GM18502 (cell line): ENCODE measurements at regions not wholly inside any gene's neighbourhood (a gene's known extent, or its start where the extent isn't known, plus 50 kb on each side); places are given as distances from the start of the nearest gene placed in this dataset.

Experiments
- ATAC-seq: cut with Tn5 transposase; IDR thresholded peaks from one replicate; pipeline ENCODE4 v1.9.1; 2021; ENCODE audit warnings: mild to moderate bottlenecking; ENCODE audit not compliant: unreplicated experiment, poor library complexity

DNA sequence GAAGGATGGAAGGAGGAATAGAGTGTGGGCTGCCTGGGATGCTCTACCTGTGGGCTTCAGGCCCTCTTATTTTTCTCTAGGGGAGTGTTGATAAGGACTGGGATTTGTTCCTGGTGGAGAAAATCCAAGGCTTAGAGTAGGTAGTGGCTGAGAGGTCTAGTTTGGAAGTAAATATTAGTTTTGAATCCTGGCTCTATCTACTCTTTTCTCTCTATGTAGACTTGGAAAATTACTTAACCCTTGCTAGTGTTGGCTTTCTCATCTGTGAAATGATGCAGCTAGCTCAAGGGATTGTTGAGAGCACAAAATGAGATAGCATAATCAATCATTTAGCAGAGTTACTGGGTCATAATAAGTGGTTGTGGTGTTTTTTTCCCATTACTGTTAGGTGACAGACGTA lies 102.7 kb upstream of the MLIP start:
- no peak for ATAC-seq

DNA sequence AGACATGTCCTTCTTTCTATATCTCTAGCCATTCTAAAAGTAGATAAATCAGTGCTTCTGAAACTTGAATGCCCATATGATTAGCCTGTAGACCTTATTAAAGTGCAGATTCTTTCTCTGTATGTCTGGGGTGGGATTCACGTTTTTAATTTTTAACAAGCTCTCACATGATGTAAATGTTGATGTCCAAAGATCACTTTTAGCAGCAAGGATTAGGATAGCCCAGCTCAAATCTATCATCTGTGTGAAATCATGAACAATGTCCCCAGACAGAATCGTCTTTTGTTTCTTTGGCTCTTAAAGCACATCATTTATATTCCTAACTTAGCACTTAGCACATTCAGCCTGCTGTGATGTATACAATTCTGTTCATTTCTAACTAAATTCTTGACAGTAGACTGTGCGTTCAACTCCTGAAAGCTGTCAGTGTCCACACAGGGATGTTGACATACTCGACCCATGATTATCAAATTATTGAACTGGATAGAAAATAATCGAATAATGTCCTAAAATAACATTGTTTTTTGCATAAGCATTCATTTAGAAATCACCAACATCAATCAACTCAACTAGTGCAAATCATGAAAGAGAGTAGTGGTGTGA lies 102.1 kb upstream of the MLIP start:
- no peak for ATAC-seq

DNA sequence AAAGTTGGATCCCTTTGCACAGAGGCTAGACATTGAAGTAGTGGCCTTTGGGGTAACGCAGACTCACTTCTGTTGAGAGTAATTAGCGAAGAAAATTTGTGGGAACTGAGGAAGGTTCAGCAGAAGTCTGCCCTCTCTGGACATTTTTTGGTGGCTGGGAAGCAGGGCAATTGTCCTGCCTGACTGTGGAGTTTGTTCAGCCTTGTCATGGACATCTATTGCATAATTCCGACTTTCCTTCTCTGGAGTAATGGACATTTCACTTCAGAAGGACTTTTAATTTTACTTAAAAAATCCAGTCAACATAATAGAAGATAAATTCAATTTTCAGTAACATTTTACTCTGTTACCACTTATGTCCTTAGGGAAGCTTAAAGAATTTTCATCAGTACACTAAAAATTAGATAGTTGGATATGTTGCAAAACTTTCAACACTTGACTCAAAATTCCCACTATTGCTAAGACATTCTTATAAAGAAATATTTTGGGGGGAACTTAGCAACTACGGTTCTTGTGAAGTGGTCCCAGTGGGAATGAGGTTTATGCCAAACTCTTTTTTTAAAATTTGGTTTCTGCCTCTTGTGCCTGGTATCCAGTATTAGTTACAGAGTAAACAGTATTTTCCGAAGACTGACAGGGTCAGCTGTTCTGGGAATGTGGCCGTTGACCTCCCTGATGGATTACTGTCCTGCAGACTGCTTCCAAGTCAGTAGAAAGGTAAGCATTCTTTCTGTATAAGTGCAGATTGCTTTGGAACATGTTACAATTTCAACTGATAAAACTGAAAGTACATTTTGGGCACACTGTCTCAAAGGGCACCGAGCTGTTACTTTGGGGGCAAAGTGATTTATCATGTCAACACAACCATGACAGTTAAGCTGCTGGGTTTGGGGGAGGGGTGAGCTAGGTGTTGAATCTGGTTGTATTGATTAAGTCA lies 100.6 kb upstream of the MLIP start:
- no peak for ATAC-seq

DNA sequence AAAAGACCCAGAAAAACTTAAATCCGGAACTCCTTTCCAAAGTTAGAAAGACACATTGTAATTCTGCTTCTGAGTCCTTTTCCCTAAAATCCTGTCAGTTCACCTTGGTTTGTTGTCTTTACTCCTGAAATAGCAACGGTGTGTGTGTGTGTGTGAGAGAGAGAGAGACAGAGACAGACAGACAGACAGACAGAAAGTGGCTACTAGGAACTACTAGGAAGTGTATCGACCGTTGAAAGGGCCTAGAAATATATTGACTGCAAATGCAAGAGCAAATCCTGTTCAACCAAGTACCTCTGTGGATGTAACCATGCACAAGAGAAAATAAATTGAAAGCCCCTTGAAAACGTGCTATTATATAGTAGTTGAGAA lies 100.0 kb upstream of the MLIP start:
- ATAC-seq = no peak

DNA sequence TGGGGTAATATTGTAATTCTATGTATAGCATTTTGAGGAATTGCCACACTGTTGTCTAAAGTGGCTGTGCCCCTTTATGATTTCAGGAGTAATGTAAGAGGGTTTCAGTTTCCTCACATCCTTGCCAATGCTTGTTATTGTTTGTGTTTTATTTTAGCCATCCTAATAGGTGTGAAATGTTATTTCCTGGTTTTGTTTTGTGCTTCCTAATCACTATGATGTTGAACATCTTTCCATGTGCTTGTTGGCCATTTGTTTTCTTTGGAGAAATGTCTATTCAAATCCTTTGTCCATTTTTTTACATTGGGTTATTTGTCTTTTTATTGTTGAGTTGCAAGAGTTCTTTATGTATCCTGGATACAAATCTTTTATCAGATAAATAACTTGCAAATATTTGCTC lies 97.3 kb upstream of the MLIP start:
- no peak for ATAC-seq

DNA sequence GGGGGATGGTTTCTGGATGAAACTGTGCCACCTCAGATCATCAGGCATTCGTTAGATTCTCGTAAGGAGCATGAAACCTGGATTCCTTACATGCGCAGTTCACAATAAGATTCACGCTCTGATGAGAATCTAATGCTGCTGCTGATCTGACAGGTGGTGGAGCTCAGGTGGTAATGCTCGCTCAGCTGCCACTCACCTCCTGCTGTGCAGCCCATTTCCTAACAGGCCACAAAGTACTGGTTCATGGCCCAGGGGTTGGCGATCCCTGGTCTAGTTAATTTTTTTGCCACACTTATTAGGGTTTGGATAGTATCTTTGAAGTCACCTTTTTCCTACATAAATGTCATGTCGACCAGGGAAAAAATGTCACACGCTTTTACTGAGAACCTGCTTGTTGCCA lies 96.8 kb upstream of the MLIP start:
- no peak for ATAC-seq

DNA sequence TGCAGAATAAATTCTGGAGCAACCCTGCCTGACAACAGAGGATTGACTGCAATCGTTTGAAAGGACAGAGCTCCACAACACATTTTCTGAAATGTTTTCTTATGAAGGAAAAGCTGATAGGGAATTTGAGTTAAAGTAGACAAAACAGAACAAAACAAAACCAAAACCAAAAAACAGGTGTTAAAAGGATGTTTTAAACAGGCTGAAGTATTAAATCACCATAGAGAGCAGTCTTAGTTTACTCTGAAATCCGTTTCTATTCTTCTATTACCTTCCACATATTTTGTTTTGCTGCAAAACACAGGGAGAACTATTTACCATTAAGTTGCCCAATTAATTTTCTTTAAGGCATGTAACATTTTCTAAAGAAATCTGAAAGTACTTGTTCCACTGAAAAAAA lies 93.4 kb upstream of the MLIP start:
- no peak for ATAC-seq

DNA sequence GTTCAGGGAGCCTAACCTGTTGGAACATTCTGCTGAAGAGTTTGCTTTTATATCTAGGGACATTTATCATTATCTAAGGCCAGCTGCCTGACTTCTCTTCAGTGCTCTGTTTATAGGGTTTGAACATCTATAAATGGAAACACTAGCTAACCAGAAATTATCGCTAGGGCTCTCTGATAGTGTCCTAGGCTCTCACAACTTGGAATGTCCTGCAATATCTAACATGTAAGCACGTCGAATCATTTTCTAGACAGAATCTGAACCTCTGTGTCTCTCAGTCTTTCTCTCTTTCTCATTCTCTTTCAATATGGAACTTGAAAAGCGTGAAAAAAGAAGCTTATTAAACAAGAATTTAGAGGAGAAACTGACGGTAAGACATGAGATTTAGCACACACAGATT lies 92.5 kb upstream of the MLIP start:
- no peak for ATAC-seq

DNA sequence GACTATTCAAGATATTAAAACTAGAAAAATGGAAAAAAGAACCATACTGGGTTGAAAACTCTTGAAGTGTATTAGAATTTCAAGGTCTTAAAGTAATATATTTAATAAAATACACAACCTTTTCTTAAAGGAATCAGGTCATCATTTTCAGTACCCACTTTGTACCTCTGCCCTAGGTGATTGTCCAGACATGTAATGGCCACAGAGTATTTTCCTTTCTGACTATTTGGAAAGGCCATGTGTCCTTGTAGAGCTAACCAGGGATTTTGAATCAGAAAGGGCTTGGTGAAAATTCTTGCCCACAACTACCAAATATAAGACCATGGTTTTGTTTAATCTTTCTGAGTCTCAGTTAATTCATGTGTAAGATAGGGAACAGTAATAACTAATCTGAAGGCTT lies 91.4 kb upstream of the MLIP start:
- no peak for ATAC-seq

DNA sequence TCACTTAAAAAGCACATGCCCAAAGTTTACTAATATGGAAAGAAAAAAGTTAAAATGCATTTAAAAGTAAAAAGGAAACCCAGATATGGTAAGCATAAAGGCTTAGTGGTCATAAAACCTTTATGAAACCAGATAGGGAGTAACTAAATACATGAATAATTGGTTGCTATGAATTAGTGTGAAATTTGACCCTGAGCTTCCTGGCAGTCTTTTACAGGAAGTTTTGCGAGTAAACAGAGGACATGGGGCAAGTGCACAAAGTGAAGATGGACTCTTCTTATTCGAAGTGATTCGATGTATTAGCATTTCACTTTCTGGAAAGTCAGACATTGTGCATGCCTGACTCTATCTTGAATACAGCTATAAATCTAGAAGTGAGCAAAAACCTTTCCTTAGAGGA lies 90.9 kb upstream of the MLIP start:
- ATAC-seq = no peak

DNA sequence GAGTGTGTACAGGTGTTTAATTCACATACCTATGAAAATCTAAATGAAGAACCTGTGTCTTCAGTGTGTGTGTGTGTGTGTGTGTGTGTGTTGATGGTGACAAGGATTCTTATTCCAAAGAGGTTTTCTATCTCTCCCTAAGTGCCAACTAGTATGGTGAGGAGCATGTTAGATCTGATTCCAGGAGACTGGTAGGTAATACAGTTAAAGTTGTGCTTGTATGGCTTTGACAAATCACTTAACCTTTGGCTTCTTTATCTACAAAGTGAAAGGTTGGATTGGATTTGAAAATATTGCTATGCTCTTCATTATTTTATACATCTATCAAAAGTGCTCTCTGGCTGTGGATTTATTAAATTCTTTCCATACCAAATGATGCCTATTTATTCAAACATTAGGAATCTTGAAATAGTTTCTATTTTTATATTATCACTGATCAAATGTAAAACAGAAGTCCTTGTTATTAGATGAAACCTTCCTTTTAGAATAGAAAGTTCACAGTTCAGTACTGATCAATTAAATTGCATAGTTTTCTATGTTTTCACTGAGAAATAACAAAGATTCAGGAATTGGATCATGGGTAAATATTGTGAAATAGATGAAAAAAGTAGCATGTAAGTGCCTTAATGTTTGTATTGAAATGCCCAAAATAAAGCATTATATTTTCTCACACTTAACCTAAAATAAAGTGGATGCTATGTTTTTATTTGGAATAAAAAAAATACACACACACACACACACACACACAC lies 84.4 kb upstream of the MLIP start:
- ATAC-seq = no peak

DNA sequence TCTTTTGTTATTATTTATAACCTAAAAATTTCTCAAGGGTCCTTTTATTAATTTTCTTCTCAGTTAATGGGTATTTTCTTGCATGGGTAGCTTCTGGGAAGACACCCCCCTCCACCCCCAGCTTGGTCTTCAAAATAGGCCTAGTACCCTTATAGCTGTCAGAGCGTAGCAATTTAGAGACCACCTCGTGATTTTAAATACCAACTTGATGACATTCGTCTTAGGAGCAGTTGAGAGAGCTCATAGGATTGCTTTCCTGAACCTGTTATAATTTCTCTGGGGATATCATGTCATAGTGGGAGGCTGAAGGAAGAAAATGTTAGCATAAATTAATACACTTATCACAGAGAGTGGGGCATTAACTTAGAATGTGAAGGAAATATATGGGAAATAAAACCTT lies 83.1 kb upstream of the MLIP start:
- ATAC-seq = no peak

DNA sequence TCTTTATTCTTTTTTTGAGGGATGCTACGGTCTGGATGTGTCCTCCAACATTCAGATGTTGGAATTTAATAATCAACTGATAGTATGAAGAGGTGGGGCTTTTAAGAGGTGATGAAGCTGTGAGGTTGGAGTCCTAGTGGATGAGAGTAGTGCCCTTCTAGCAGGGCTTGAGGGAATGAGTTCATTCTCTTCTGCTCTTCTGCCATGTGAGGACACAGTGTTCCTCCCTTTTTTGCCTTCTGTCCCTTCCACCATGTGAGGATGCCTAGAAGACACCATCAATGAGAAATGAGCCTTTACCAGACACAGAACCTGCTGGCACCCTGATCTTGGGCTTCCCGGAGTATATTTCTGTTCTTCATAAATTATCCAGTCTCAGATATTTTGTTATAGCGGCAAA lies 82.1 kb upstream of the MLIP start:
- no peak for ATAC-seq

DNA sequence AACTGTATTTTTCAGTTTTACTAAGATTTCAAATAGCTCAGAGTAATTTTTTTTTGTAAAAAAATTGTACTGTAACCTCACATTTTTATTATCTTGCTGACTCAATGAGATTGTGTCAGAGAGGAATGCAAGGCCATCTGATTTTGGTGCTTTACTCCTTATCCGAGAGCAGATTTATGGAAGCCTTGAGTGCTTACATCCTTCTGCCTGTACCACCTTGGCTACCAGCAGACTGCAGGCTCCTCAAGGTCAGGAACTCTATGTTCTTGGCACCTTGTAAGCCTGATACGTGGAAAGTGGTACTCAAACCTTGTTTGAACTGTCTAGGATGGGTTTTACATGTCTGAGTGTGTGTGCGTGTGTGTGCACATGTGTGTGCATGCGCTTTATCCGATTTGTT lies 80.1 kb upstream of the MLIP start:
- no peak for ATAC-seq

DNA sequence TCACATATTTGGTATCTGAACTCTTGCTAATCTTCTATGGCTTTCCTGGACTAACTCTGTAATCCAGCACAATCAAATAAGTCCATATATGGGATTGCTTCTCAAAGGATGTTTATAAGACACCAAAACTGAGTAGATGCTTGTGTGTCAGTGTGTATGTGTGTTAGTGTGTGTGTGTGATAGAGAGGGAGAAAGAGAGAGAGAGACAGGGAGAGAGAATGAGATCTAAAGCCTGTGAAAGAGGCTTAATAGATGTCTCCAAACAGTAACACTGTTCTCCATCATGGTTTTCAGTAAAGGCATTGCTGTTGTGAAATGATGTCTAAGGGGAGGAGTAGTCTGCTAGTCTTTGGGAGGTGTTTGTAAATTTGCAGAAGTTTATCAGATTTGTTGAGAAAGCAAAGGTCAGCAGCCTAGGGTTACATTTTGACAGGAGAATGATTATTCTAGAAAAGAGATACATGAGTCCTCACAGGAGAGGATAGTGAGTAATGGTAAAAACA lies 73.9 kb upstream of the MLIP start:
- ATAC-seq = no peak

DNA sequence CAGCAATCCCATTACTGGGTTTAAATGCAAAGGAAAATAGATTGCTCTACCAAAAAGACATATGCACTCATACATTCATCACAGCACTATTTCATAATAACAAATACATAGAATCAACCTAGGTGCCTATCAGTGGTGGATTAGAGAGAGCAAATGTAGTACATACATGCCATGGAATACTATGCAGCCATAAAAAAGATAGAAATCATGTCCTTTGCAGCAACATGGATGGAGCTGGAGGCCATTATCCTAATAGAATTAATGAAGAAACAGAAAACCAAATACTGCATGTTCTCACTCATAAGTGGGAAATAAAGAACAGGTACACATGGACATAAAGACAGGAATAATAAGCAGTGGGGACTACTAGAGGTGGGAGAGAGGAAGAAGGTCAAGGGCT lies 70.7 kb upstream of the MLIP start:
- no peak for ATAC-seq

DNA sequence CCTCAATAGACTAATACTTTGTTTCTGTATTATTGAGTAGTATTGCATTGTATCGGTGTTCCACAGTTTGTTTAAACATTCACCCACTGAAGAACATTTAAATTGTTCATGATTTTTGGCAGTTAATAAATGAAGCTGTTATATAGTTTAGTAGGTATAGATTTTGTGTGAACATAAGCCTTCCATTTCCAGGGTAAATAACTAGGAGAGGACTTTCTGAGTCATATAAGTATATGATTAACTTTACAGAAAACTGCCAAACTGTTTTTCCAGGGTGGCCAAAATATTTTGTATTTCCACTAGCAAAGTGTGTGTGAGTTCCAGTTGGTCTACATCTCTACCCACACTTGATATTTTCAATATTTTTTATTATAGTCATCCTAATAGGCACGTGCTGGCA lies 70.0 kb upstream of the MLIP start:
- ATAC-seq = no peak

DNA sequence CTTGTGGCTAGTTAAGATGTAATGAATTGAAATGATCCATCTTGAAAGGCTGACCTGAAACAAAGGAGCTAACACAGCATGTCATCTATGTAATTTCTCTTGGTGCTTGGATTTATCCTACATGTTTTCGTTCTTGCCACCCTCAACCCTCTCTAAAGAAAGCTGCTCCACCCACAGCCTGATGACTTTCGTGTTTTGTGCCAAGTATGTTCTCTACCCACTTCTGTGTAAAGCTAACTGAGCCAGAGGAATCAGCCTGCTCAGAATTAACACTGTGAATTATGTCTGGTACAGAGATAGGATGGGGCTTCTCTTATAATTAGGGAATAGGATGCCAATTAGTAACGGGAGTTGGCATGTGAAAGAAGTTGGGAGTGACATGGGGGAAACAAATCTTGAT lies 67.9 kb upstream of the MLIP start:
- no peak for ATAC-seq

DNA sequence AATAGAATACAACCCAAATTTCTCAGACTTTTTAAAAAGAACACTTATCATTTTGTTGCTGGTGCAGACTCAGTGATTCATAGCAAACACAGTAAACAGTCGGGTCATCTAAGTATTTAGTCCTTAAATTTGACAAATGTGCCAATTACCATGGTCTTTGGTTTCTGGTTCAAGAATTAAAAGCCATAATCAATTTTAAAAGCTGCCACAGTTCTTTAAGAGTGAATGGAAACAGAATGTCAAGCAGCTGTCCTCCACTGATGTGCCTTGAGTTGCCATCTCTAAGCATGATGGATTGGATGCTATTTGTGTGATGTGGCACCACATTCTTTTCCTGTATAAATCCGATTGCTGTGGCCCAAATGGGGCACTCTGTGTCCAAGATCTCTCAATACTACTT lies 67.2 kb upstream of the MLIP start:
- no peak for ATAC-seq

DNA sequence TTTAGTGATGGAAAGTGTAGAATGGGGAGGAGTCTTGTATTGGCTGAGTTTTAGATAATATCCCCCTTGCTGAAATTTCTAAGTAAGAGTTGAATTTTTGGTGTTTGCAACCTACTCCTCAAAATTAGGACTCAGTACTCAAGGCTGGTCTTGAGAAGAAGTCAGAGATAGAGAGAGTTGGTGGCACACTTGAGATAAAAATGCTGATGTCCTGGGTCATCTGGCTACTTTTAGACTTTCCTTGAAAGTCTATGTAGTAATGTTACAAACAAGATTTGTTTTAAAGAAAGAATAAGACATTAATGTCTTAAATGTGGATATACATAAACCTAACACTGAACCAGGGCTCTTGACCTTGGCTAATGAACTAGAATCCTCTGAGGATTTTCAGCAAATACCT lies 62.5 kb upstream of the MLIP start:
- no peak for ATAC-seq

DNA sequence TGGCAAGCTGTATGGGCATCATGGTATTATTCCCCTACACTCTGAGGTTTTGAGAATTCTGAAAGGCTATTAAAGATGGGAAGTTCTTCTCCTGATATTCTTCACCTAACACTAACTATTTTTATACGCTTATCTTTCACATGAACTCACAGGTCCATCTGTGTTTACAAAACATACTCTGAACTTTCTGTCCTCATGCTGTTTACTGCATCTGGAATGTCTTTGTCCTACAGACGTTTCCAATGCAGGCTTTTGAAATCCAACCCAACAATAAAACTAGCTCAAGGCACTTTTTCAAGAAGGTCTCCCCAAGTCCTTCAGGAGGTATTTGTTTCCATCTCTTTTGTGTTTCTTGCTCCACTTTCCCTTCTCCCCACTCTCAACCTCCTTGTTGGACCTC lies 60.5 kb upstream of the MLIP start:
- no peak for ATAC-seq
